AG09309 (cell line): ENCODE measurements at regions not wholly inside any gene's neighbourhood (a gene's known extent, or its start where the extent isn't known, plus 50 kb on each side); places are given as distances from the start of the nearest gene placed in this dataset.

Experiments used
- DNase-seq: peaks from one replicate; pipeline ENCODE4 v3.0.0-alpha.2; 2010; ENCODE audit warnings: low read depth
- H3K4me3 ChIP-seq: 2 replicates; pipeline ENCODE4 v1.5.1; 2011; ENCODE audit warnings: mild to moderate bottlenecking, low read depth, low read length, moderate library complexity; ENCODE audit not compliant: control insufficient read depth
- TF ChIP-seq, protein P1 (sequence below): IDR thresholded peaks from 2 replicates; pipeline ENCODE4 v1.5.1; 2011; ENCODE audit warnings: mild to moderate bottlenecking, low read depth, low read length, inconsistent platforms; ENCODE audit not compliant: insufficient read depth, control insufficient read depth; ENCODE audit errors: missing control alignments

- no peak overlapping the region for H3K4me3 ChIP-seq
- TF ChIP-seq, protein P1, sequence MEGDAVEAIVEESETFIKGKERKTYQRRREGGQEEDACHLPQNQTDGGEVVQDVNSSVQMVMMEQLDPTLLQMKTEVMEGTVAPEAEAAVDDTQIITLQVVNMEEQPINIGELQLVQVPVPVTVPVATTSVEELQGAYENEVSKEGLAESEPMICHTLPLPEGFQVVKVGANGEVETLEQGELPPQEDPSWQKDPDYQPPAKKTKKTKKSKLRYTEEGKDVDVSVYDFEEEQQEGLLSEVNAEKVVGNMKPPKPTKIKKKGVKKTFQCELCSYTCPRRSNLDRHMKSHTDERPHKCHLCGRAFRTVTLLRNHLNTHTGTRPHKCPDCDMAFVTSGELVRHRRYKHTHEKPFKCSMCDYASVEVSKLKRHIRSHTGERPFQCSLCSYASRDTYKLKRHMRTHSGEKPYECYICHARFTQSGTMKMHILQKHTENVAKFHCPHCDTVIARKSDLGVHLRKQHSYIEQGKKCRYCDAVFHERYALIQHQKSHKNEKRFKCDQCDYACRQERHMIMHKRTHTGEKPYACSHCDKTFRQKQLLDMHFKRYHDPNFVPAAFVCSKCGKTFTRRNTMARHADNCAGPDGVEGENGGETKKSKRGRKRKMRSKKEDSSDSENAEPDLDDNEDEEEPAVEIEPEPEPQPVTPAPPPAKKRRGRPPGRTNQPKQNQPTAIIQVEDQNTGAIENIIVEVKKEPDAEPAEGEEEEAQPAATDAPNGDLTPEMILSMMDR, result no peak
- DNase-seq, result no peak
Measured at GRCh38 chr5:57690724-57691123, 208.1 kb upstream of the ACTBL2 start.

- no peak for DNase-seq
- TF ChIP-seq, protein P1, result no peak
- H3K4me3 ChIP-seq, result no peak overlapping the region
Measured at GRCh38 chr5:57687596-57687995, 205.0 kb upstream of the ACTBL2 start.

- no peak overlapping the region for H3K4me3 ChIP-seq
- no peak for DNase-seq
- TF ChIP-seq, protein P1, result no peak
Measured at GRCh38 chr5:57685516-57686255, 203.1 kb upstream of the ACTBL2 start.

GRCh38 chr5:57684299-57684702, 201.7 kb upstream of the ACTBL2 start:
- no peak for DNase-seq
- H3K4me3 ChIP-seq, result no peak overlapping the region
- TF ChIP-seq, protein P1, result no peak

DNA sequence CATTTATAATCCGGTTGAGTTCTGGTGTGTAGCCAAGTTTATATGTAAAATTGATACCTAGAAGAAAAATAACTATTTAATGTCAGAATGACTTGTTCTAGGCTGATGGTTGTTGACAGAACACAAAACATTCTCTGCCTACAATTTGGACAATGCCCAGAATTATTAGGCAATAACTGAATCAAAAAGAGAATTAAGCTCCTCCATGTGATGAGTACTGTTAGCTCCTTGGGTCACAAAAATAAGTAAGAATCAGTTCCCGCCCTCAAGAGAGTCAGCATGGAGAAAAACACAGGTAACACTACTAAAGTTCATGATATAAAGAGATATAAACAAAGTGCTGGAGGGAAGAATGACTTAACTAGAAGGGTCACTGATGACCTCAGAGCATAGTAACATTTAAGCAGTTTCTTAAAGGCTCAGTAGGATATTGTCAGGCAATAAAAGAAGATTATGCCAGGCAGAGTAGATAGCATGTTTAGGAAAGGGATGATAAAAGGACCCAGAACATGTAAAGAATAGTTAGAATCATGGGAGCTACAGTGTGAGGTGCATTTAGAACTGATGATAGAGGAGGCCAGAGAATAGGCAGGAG, 200.5 kb upstream of the ACTBL2 start:
- H3K4me3 ChIP-seq, result no peak overlapping the region
- DNase-seq, result no peak
- TF ChIP-seq, protein P1, result no peak

DNA sequence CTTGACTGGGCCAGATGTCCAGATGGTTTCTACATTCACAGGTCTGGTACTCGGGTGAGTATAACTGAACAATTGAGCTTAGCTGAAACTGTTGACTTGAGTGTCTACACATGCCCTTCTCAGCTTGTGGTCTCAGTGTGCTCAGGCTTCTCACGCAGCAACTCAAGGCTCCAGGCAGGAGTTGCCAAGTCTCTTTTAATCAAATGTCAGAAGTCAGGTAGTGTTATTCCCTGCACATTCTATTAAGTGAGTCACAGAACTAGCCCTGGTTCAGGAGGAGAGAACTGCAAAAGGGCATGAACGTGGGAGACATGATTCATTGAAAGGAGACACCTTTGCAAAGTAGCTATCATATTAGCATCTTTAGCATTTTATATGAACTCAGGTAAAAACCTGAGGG, 199.3 kb upstream of the ACTBL2 start:
- TF ChIP-seq, protein P1, result no peak
- no peak overlapping the region for H3K4me3 ChIP-seq
- no peak for DNase-seq
